ENCODE measurements at regions not wholly inside any gene's neighbourhood (a gene's known extent, or its start where the extent isn't known, plus 50 kb on each side); places are given as distances from the start of the nearest gene placed in this dataset.

DNA sequence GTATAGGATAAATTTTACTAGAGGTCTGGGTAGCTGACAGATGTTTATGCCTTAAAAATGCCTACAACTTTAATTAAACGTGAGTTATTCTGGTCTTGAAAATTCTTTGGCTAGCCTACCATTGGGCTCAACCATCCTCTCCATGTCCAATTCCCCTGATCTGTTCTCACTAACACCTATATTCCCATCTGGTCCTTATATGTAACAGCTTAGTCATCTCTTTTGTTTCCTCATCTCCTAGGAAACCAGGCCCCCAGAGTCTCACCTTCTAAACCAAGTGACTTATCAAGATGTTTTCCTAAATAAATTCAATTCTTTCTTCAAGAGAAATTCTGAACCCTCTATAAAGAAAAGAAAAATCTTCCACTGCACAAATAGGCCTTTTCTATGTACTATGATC is 148.5 kb downstream of the TTC32 start:
- TF ChIP-seq, protein P1, sequence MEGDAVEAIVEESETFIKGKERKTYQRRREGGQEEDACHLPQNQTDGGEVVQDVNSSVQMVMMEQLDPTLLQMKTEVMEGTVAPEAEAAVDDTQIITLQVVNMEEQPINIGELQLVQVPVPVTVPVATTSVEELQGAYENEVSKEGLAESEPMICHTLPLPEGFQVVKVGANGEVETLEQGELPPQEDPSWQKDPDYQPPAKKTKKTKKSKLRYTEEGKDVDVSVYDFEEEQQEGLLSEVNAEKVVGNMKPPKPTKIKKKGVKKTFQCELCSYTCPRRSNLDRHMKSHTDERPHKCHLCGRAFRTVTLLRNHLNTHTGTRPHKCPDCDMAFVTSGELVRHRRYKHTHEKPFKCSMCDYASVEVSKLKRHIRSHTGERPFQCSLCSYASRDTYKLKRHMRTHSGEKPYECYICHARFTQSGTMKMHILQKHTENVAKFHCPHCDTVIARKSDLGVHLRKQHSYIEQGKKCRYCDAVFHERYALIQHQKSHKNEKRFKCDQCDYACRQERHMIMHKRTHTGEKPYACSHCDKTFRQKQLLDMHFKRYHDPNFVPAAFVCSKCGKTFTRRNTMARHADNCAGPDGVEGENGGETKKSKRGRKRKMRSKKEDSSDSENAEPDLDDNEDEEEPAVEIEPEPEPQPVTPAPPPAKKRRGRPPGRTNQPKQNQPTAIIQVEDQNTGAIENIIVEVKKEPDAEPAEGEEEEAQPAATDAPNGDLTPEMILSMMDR (tag by site-specific recombination; IDR thresholded peaks at IDR 0.05), result no peak
- TF ChIP-seq ZNF24 (tag by site-specific recombination; IDR thresholded peaks at IDR 0.05) (no peak), ZNF561 (tag by site-specific recombination; IDR thresholded peaks at IDR 0.05; ENCODE audit: borderline replicate concordance) (no peak), KLF16 (tag by site-specific recombination; IDR thresholded peaks at IDR 0.05) (no peak), ZNF391 (tag by site-specific recombination; IDR thresholded peaks at IDR 0.05; ENCODE audit: borderline replicate concordance, low read depth) (no peak), ZFP69B (tag by site-specific recombination; IDR thresholded peaks at IDR 0.05) (no peak), ZFP41 (tag by site-specific recombination; IDR thresholded peaks at IDR 0.05; ENCODE audit: borderline replicate concordance) (no peak), ZBTB21 (tag by site-specific recombination; IDR thresholded peaks at IDR 0.05) (no peak)
